ENCODE measurements at regions not wholly inside any gene's neighbourhood (a gene's known extent, or its start where the extent isn't known, plus 50 kb on each side); places are given as distances from the start of the nearest gene placed in this dataset.

- H3K36me3 Mint-ChIP-seq (ENCODE audit: low read depth) = no peaks in the 10 kb centered on the region
- H3K4me1 Mint-ChIP-seq (ENCODE audit: low read depth) = no peaks in the 10 kb centered on the region
- peaks cover 11% of the 10 kb centered on the region for H3K27me3 Mint-ChIP-seq
- no peak overlapping the region for H3K4me3 Mint-ChIP-seq
- no peak overlapping the region for H3K27ac Mint-ChIP-seq
- no peaks in the 10 kb centered on the region for H3K9me3 Mint-ChIP-seq
Measured at GRCh38 chr11:112783945-112784322, 177.3 kb upstream of the NCAM1 start.

GRCh38 chr11:112784323-112785073, 176.7 kb upstream of the NCAM1 start:
- H3K27me3 Mint-ChIP-seq = peaks cover 8% of the 10 kb centered on the region
- H3K4me3 Mint-ChIP-seq = no peak overlapping the region
- H3K4me1 Mint-ChIP-seq (ENCODE audit: low read depth) = no peaks in the 10 kb centered on the region
- H3K9me3 Mint-ChIP-seq = no peaks in the 10 kb centered on the region
- no peak overlapping the region for H3K27ac Mint-ChIP-seq
- no peaks in the 10 kb centered on the region for H3K36me3 Mint-ChIP-seq (ENCODE audit: low read depth)

- H3K36me3 Mint-ChIP-seq (ENCODE audit: low read depth) = no peaks in the 10 kb centered on the region
- H3K4me1 Mint-ChIP-seq (ENCODE audit: low read depth) = no peaks in the 10 kb centered on the region
- H3K9me3 Mint-ChIP-seq = no peaks in the 10 kb centered on the region
- H3K27ac Mint-ChIP-seq = no peak overlapping the region
- peaks cover 6% of the 10 kb centered on the region for H3K27me3 Mint-ChIP-seq
- no peak overlapping the region for H3K4me3 Mint-ChIP-seq
Measured at GRCh38 chr11:112785149-112785548, 176.1 kb upstream of the NCAM1 start.

GRCh38 chr11:112785719-112786118, 175.5 kb upstream of the NCAM1 start:
- Mint-ChIP-seq H3K27ac (no peak overlapping the region), H3K36me3 (ENCODE audit: low read depth) (no peaks in the 10 kb centered on the region), H3K4me3 (no peak overlapping the region), H3K9me3 (no peaks in the 10 kb centered on the region), H3K27me3 (peaks cover 4% of the 10 kb centered on the region), H3K4me1 (ENCODE audit: low read depth) (no peaks in the 10 kb centered on the region)

- H3K27me3 Mint-ChIP-seq = peaks cover 4% of the 10 kb centered on the region
- H3K4me1 Mint-ChIP-seq (ENCODE audit: low read depth) = no peaks in the 10 kb centered on the region
- H3K27ac Mint-ChIP-seq = no peak overlapping the region
Measured at GRCh38 chr11:112786196-112786595, 175.0 kb upstream of the NCAM1 start.

GRCh38 chr11:112786886-112787530, 174.2 kb upstream of the NCAM1 start:
- no peaks in the 10 kb centered on the region for H3K4me1 Mint-ChIP-seq (ENCODE audit: low read depth)
- peaks cover 4% of the 10 kb centered on the region for H3K27me3 Mint-ChIP-seq
- no peaks in the 10 kb centered on the region for H3K36me3 Mint-ChIP-seq (ENCODE audit: low read depth)
- H3K9me3 Mint-ChIP-seq = no peaks in the 10 kb centered on the region
- H3K27ac Mint-ChIP-seq = no peak overlapping the region
- no peak overlapping the region for H3K4me3 Mint-ChIP-seq

More at GRCh38 chr11:112786196-112786595, 175.0 kb upstream of the NCAM1 start:
- H3K36me3 Mint-ChIP-seq (ENCODE audit: low read depth) = no peaks in the 10 kb centered on the region
- no peak overlapping the region for H3K4me3 Mint-ChIP-seq
- no peaks in the 10 kb centered on the region for H3K9me3 Mint-ChIP-seq

GRCh38 chr11:112789481-112789880, 171.7 kb upstream of the NCAM1 start:
- Mint-ChIP-seq H3K4me3 (no peak overlapping the region), H3K27me3 (peaks cover 4% of the 10 kb centered on the region), H3K9me3 (no peaks in the 10 kb centered on the region), H3K36me3 (ENCODE audit: low read depth) (no peaks in the 10 kb centered on the region), H3K4me1 (ENCODE audit: low read depth) (no peaks in the 10 kb centered on the region), H3K27ac (no peak overlapping the region)

GRCh38 chr11:112790286-112790685, 170.9 kb upstream of the NCAM1 start:
- H3K4me1 Mint-ChIP-seq (ENCODE audit: low read depth) = no peaks in the 10 kb centered on the region
- no peak overlapping the region for H3K27ac Mint-ChIP-seq
- no peaks in the 10 kb centered on the region for H3K9me3 Mint-ChIP-seq
- no peak overlapping the region for H3K4me3 Mint-ChIP-seq
- H3K27me3 Mint-ChIP-seq = peaks cover 4% of the 10 kb centered on the region
- no peaks in the 10 kb centered on the region for H3K36me3 Mint-ChIP-seq (ENCODE audit: low read depth)

GRCh38 chr11:112792070-112792469, 169.2 kb upstream of the NCAM1 start:
- Mint-ChIP-seq H3K4me3 (no peak overlapping the region), H3K4me1 (ENCODE audit: low read depth) (no peaks in the 10 kb centered on the region), H3K9me3 (no peaks in the 10 kb centered on the region), H3K27ac (no peak overlapping the region), H3K27me3 (no peaks in the 10 kb centered on the region), H3K36me3 (ENCODE audit: low read depth) (no peaks in the 10 kb centered on the region)

GRCh38 chr11:112793416-112793815, 167.8 kb upstream of the NCAM1 start:
- no peaks in the 10 kb centered on the region for H3K4me1 Mint-ChIP-seq (ENCODE audit: low read depth)
- H3K27me3 Mint-ChIP-seq = no peaks in the 10 kb centered on the region
- H3K36me3 Mint-ChIP-seq (ENCODE audit: low read depth) = no peaks in the 10 kb centered on the region
- no peak overlapping the region for H3K4me3 Mint-ChIP-seq
- H3K9me3 Mint-ChIP-seq = no peaks in the 10 kb centered on the region
- no peak overlapping the region for H3K27ac Mint-ChIP-seq

- Mint-ChIP-seq H3K27me3 (no peaks in the 10 kb centered on the region), H3K9me3 (no peaks in the 10 kb centered on the region), H3K36me3 (ENCODE audit: low read depth) (no peaks in the 10 kb centered on the region)
Measured at GRCh38 chr11:112794331-112794846, 166.8 kb upstream of the NCAM1 start.

GRCh38 chr11:112795142-112795815, 165.9 kb upstream of the NCAM1 start:
- Mint-ChIP-seq H3K36me3 (ENCODE audit: low read depth) (no peaks in the 10 kb centered on the region), H3K4me3 (no peak overlapping the region), H3K9me3 (no peaks in the 10 kb centered on the region), H3K27ac (no peak overlapping the region), H3K4me1 (ENCODE audit: low read depth) (no peaks in the 10 kb centered on the region), H3K27me3 (no peaks in the 10 kb centered on the region)

More at GRCh38 chr11:112794331-112794846, 166.8 kb upstream of the NCAM1 start:
- Mint-ChIP-seq H3K27ac (no peak overlapping the region), H3K4me1 (ENCODE audit: low read depth) (no peaks in the 10 kb centered on the region), H3K4me3 (no peak overlapping the region)

- no peaks in the 10 kb centered on the region for H3K27me3 Mint-ChIP-seq
- no peaks in the 10 kb centered on the region for H3K9me3 Mint-ChIP-seq
- no peaks in the 10 kb centered on the region for H3K4me1 Mint-ChIP-seq (ENCODE audit: low read depth)
- H3K4me3 Mint-ChIP-seq = no peak overlapping the region
- no peak overlapping the region for H3K27ac Mint-ChIP-seq
- H3K36me3 Mint-ChIP-seq (ENCODE audit: low read depth) = no peaks in the 10 kb centered on the region
Measured at GRCh38 chr11:112795911-112796649, 165.1 kb upstream of the NCAM1 start.

- Mint-ChIP-seq H3K27ac (no peak overlapping the region), H3K4me1 (ENCODE audit: low read depth) (no peaks in the 10 kb centered on the region), H3K27me3 (no peaks in the 10 kb centered on the region), H3K36me3 (ENCODE audit: low read depth) (no peaks in the 10 kb centered on the region), H3K4me3 (no peak overlapping the region), H3K9me3 (no peaks in the 10 kb centered on the region)
Measured at GRCh38 chr11:112797092-112797491, 164.1 kb upstream of the NCAM1 start.
